ENCODE measurements at regions not wholly inside any gene's neighbourhood (a gene's known extent, or its start where the extent isn't known, plus 50 kb on each side); places are given as distances from the start of the nearest gene placed in this dataset.

GRCh38 chr5:74289238-74289637, 351.3 kb downstream of the ENC1 start:
- H3K36me3 ChIP-seq (ENCODE audit: control insufficient read depth in 2 of 2, insufficient read depth in 2 of 2, low read length in 2 of 2) = no peaks in the 10 kb centered on the region
- H3K9ac ChIP-seq (ENCODE audit: low read length in 2 of 2) = no peak overlapping the region
- no peaks in the 10 kb centered on the region for H3K27me3 ChIP-seq (ENCODE audit: control insufficient read depth in 1 of 2, insufficient read depth in 2 of 2, low read length in 2 of 2)
- H3K9me3 ChIP-seq (ENCODE audit: control insufficient read depth in 2 of 2, low read length in 2 of 2) = no peaks in the 10 kb centered on the region
- peaks cover 14% of the 10 kb centered on the region for H3K4me1 ChIP-seq (ENCODE audit: control insufficient read depth, insufficient read depth, low read length)
- H3K27ac ChIP-seq (ENCODE audit: low read length) = no peak overlapping the region
- H3K4me3 ChIP-seq (ENCODE audit: low read length in 2 of 2) = no peak overlapping the region

- no peak overlapping the region for H3K27ac ChIP-seq (ENCODE audit: low read length)
- no peaks in the 10 kb centered on the region for H3K27me3 ChIP-seq (ENCODE audit: control insufficient read depth in 1 of 2, insufficient read depth in 2 of 2, low read length in 2 of 2)
- H3K4me3 ChIP-seq (ENCODE audit: low read length in 2 of 2) = no peak overlapping the region
- H3K4me1 ChIP-seq (ENCODE audit: control insufficient read depth, insufficient read depth, low read length) = peaks cover 13% of the 10 kb centered on the region
- H3K36me3 ChIP-seq (ENCODE audit: control insufficient read depth in 2 of 2, insufficient read depth in 2 of 2, low read length in 2 of 2) = no peaks in the 10 kb centered on the region
- no peak overlapping the region for H3K9ac ChIP-seq (ENCODE audit: low read length in 2 of 2)
- H3K9me3 ChIP-seq (ENCODE audit: control insufficient read depth in 2 of 2, low read length in 2 of 2) = no peaks in the 10 kb centered on the region
Observed at GRCh38 chr5:74288448-74289108, 351.9 kb downstream of the ENC1 start.

DNA sequence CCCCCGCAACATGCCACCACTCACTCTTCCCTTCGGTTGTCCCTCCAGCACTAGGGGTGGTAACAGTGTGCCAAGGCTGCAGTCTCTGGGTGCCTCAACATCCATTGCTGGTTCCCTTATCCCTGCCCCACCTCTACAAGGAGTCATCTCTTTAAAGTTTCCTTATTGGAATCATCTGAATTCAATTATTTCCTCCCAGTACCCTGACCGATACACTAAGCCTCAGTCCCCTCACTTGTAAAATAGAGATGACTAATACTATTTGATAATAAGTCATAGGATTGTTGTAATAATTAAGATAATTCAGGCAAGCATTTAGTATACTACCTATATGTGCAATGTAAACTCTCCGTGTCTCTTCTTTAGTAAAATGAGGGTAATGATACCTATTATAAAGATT, 352.5 kb downstream of the ENC1 start:
- H3K9ac ChIP-seq (ENCODE audit: low read length in 2 of 2) = no peak overlapping the region
- peaks cover 13% of the 10 kb centered on the region for H3K4me1 ChIP-seq (ENCODE audit: control insufficient read depth, insufficient read depth, low read length)
- no peak overlapping the region for H3K27ac ChIP-seq (ENCODE audit: low read length)
- H3K36me3 ChIP-seq (ENCODE audit: control insufficient read depth in 2 of 2, insufficient read depth in 2 of 2, low read length in 2 of 2) = no peaks in the 10 kb centered on the region
- H3K27me3 ChIP-seq (ENCODE audit: control insufficient read depth in 1 of 2, insufficient read depth in 2 of 2, low read length in 2 of 2) = no peaks in the 10 kb centered on the region
- H3K4me3 ChIP-seq (ENCODE audit: low read length in 2 of 2) = no peak overlapping the region
- no peaks in the 10 kb centered on the region for H3K9me3 ChIP-seq (ENCODE audit: control insufficient read depth in 2 of 2, low read length in 2 of 2)

GRCh38 chr5:74286734-74287695, 353.5 kb downstream of the ENC1 start:
- Histone ChIP-seq H3K9ac (ENCODE audit: low read length in 2 of 2) (no peak overlapping the region), H3K4me1 (ENCODE audit: control insufficient read depth, insufficient read depth, low read length) (peaks cover 8% of the 10 kb centered on the region), H3K27me3 (ENCODE audit: control insufficient read depth in 1 of 2, insufficient read depth in 2 of 2, low read length in 2 of 2) (no peaks in the 10 kb centered on the region), H3K36me3 (ENCODE audit: control insufficient read depth in 2 of 2, insufficient read depth in 2 of 2, low read length in 2 of 2) (no peaks in the 10 kb centered on the region), H3K4me3 (ENCODE audit: low read length in 2 of 2) (no peak overlapping the region), H3K27ac (ENCODE audit: low read length) (no peak overlapping the region), H3K9me3 (ENCODE audit: control insufficient read depth in 2 of 2, low read length in 2 of 2) (no peaks in the 10 kb centered on the region)

GRCh38 chr5:74285675-74286280, 354.8 kb downstream of the ENC1 start:
- Histone ChIP-seq H3K4me1 (ENCODE audit: control insufficient read depth, insufficient read depth, low read length) (peaks cover 8% of the 10 kb centered on the region), H3K4me3 (ENCODE audit: low read length in 2 of 2) (no peak overlapping the region), H3K9me3 (ENCODE audit: control insufficient read depth in 2 of 2, low read length in 2 of 2) (no peaks in the 10 kb centered on the region), H3K9ac (ENCODE audit: low read length in 2 of 2) (no peak overlapping the region), H3K27me3 (ENCODE audit: control insufficient read depth in 1 of 2, insufficient read depth in 2 of 2, low read length in 2 of 2) (no peaks in the 10 kb centered on the region), H3K36me3 (ENCODE audit: control insufficient read depth in 2 of 2, insufficient read depth in 2 of 2, low read length in 2 of 2) (no peaks in the 10 kb centered on the region), H3K27ac (ENCODE audit: low read length) (no peak overlapping the region)

- no peak overlapping the region for H3K9ac ChIP-seq (ENCODE audit: low read length in 2 of 2)
- no peak overlapping the region for H3K4me3 ChIP-seq (ENCODE audit: low read length in 2 of 2)
- H3K4me1 ChIP-seq (ENCODE audit: control insufficient read depth, insufficient read depth, low read length) = peaks cover 1% of the 10 kb centered on the region
- no peak overlapping the region for H3K27ac ChIP-seq (ENCODE audit: low read length)
- no peaks in the 10 kb centered on the region for H3K36me3 ChIP-seq (ENCODE audit: control insufficient read depth in 2 of 2, insufficient read depth in 2 of 2, low read length in 2 of 2)
- H3K9me3 ChIP-seq (ENCODE audit: control insufficient read depth in 2 of 2, low read length in 2 of 2) = no peaks in the 10 kb centered on the region
- no peaks in the 10 kb centered on the region for H3K27me3 ChIP-seq (ENCODE audit: control insufficient read depth in 1 of 2, insufficient read depth in 2 of 2, low read length in 2 of 2)
Observed at GRCh38 chr5:74282490-74282889, 358.0 kb downstream of the ENC1 start.

- H3K9ac ChIP-seq (ENCODE audit: low read length in 2 of 2) = no peak overlapping the region
- H3K4me3 ChIP-seq (ENCODE audit: low read length in 2 of 2) = no peak overlapping the region
- H3K9me3 ChIP-seq (ENCODE audit: control insufficient read depth in 2 of 2, low read length in 2 of 2) = no peaks in the 10 kb centered on the region
- H3K27ac ChIP-seq (ENCODE audit: low read length) = no peak overlapping the region
- H3K27me3 ChIP-seq (ENCODE audit: control insufficient read depth in 1 of 2, insufficient read depth in 2 of 2, low read length in 2 of 2) = no peaks in the 10 kb centered on the region
- no peaks in the 10 kb centered on the region for H3K36me3 ChIP-seq (ENCODE audit: control insufficient read depth in 2 of 2, insufficient read depth in 2 of 2, low read length in 2 of 2)
- H3K4me1 ChIP-seq (ENCODE audit: control insufficient read depth, insufficient read depth, low read length) = no peaks in the 10 kb centered on the region
Observed at GRCh38 chr5:74281166-74281565, 359.4 kb downstream of the ENC1 start.

DNA sequence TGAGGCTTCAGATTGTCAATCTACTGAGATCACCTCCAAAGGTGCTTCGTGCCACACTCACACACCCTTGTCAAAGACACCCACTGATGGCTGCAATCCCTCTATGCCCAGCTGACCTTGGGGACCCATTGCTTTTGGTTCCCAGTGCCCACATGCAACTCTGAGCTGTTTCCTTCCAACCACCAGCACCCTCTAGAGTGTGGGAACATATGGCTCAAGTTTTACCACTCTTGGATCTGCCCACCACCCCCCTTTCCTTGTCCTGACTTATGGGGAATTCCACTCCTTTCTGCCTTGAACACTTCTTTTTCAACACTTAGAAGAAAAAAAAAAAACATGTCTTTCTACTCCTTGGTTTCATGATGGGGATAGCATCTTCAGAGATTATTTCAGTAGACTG, 360.2 kb downstream of the ENC1 start:
- no peak overlapping the region for H3K4me3 ChIP-seq (ENCODE audit: low read length in 2 of 2)
- H3K36me3 ChIP-seq (ENCODE audit: control insufficient read depth in 2 of 2, insufficient read depth in 2 of 2, low read length in 2 of 2) = no peaks in the 10 kb centered on the region
- no peak overlapping the region for H3K9ac ChIP-seq (ENCODE audit: low read length in 2 of 2)
- H3K27me3 ChIP-seq (ENCODE audit: control insufficient read depth in 1 of 2, insufficient read depth in 2 of 2, low read length in 2 of 2) = no peaks in the 10 kb centered on the region
- no peaks in the 10 kb centered on the region for H3K9me3 ChIP-seq (ENCODE audit: control insufficient read depth in 2 of 2, low read length in 2 of 2)
- no peak overlapping the region for H3K27ac ChIP-seq (ENCODE audit: low read length)
- no peaks in the 10 kb centered on the region for H3K4me1 ChIP-seq (ENCODE audit: control insufficient read depth, insufficient read depth, low read length)

GRCh38 chr5:74279244-74279643, 361.3 kb downstream of the ENC1 start:
- Histone ChIP-seq H3K27me3 (ENCODE audit: control insufficient read depth in 1 of 2, insufficient read depth in 2 of 2, low read length in 2 of 2) (no peaks in the 10 kb centered on the region), H3K9ac (ENCODE audit: low read length in 2 of 2) (no peak overlapping the region), H3K27ac (ENCODE audit: low read length) (no peak overlapping the region), H3K4me3 (ENCODE audit: low read length in 2 of 2) (no peak overlapping the region), H3K36me3 (ENCODE audit: control insufficient read depth in 2 of 2, insufficient read depth in 2 of 2, low read length in 2 of 2) (no peaks in the 10 kb centered on the region), H3K4me1 (ENCODE audit: control insufficient read depth, insufficient read depth, low read length) (peaks cover under 1% of the 10 kb centered on the region), H3K9me3 (ENCODE audit: control insufficient read depth in 2 of 2, low read length in 2 of 2) (no peaks in the 10 kb centered on the region)

- H3K27me3 ChIP-seq (ENCODE audit: control insufficient read depth in 1 of 2, insufficient read depth in 2 of 2, low read length in 2 of 2) = no peaks in the 10 kb centered on the region
- H3K9ac ChIP-seq (ENCODE audit: low read length in 2 of 2) = no peak overlapping the region
- no peaks in the 10 kb centered on the region for H3K36me3 ChIP-seq (ENCODE audit: control insufficient read depth in 2 of 2, insufficient read depth in 2 of 2, low read length in 2 of 2)
- no peaks in the 10 kb centered on the region for H3K9me3 ChIP-seq (ENCODE audit: control insufficient read depth in 2 of 2, low read length in 2 of 2)
- no peak overlapping the region for H3K27ac ChIP-seq (ENCODE audit: low read length)
- H3K4me1 ChIP-seq (ENCODE audit: control insufficient read depth, insufficient read depth, low read length) = peaks cover 6% of the 10 kb centered on the region
- no peak overlapping the region for H3K4me3 ChIP-seq (ENCODE audit: low read length in 2 of 2)
Observed at GRCh38 chr5:74277418-74277817, 363.1 kb downstream of the ENC1 start.
